GM18517 (cell line): ENCODE measurements at regions not wholly inside any gene's neighbourhood (a gene's known extent, or its start where the extent isn't known, plus 50 kb on each side); places are given as distances from the start of the nearest gene placed in this dataset.
"Not testable (repeated sequence)": the region's sequence is repeated elsewhere in the genome, so short reads cannot be mapped to it uniquely, and the experiment has no call there.

Experiments used
- ATAC-seq: cut with Tn5 transposase; IDR thresholded peaks from one replicate; pipeline ENCODE4 v1.9.1; 2021; ENCODE audit warnings: mild to moderate bottlenecking, moderate library complexity; ENCODE audit not compliant: unreplicated experiment

GRCh38 chr5:100641833-100642232 lies 106.7 kb downstream of the FAM174A start:
- ATAC-seq = no peak

DNA sequence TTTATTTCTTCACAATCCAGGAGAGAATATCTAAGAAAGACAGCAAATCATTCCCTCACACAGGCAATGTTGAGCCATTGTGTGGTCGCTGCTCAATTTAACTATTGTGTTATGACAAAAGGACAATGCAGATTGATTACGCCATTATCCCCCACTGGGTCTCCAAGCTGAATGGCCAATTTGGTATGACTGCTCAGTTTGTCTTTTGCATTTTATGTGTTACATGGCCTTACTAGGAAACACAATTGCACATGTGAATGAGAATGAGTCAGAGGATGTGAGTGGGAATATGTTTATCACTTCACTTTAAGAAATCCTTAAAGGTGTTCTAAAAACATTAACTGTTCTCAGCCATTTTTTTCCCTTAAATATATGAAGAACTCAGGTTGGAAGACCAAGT lies 108.3 kb downstream of the FAM174A start:
- ATAC-seq = no peak

GRCh38 chr5:100644185-100644584 lies 109.0 kb downstream of the FAM174A start:
- no peak for ATAC-seq

DNA sequence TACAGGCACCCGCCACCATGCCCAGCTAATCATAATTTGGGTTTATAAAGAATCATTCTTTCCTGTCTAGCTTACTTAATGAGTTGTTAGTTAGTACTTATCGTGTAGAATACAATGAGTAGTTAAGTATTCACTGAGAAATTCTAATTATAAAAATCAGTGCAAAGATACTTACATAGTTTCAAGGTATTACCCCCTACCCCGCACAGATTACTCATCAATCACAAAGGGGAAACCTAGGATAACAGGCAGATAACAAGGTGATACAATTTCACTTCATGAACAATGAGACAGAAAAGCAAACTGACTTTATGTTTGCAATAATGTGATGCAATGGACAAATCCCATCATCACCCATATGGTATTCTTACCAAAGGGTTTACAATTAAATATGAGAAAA lies 109.6 kb downstream of the FAM174A start:
- ATAC-seq = no peak

DNA sequence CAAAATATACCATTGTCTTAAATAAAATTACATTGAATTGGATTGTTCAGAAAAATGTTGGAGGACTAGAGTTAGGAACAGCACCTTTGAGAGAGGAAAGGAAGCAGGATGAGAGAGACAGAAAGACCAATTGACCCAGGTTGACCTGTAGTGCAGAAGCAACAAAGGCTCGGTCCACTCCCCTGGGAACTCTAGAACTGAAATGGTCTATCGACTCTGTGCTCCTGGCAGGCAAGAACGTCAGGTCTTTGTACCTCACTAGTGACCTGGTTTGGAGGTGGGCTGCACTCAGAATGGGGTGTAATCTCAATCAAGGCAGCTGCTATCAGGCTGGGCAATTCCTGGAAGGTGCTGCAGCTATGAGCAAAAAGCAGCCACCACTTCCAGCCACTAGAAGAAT lies 110.8 kb downstream of the FAM174A start:
- no peak for ATAC-seq

- ATAC-seq = no peak
These were observed 111.5 kb downstream of the FAM174A start for GRCh38 chr5:100646691-100647090.

GRCh38 chr5:100647461-100648230 lies 112.5 kb downstream of the FAM174A start:
- ATAC-seq = peak; percentile 45

DNA sequence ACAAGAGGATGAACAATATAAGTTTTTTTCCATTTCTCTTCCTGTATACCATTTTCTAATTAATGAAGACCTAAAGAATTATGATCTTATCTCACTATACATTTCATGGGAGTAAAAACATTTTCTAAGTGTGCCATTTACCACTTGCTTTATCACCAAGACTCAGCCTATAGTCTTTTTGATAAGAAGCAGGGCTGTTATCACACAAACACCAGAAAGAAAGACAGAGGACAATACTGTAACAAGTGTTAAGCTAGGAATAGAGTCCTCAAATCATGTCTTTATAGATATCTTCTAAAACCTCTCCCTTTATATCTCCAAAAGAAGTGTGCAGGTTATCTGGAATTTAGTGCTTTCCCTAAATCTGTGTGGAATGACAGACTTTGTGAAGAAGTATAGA lies 119.7 kb downstream of the FAM174A start:
- no peak for ATAC-seq

- ATAC-seq = not testable (repeated sequence)
These were observed 121.6 kb downstream of the FAM174A start for GRCh38 chr5:100656771-100657170.

- ATAC-seq = no peak
These were observed 124.1 kb downstream of the FAM174A start for GRCh38 chr5:100659080-100659795.

DNA sequence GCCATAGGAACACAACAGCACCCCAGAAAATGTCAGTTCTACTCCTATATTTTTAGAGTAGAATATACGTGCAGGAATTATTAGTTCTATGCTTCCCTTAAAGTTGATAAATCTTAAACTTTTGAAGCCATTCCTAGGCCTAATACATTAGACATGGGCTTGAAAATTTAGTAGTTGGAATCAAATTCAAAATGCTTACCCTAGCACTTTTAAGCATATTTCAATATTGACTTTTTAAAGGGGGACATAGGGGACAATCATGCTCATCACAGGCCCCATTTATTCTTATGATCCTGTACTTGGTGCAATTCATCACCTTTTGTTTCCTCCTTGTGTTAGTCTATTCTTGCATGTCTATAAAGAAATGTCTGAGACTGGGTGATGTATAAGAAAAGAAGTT lies 129.0 kb downstream of the FAM174A start:
- no peak for ATAC-seq

- no peak for ATAC-seq
These were observed 132.0 kb downstream of the FAM174A start for GRCh38 chr5:100667161-100667630.

GRCh38 chr5:100668511-100668910 lies 133.3 kb downstream of the FAM174A start:
- ATAC-seq = no peak

DNA sequence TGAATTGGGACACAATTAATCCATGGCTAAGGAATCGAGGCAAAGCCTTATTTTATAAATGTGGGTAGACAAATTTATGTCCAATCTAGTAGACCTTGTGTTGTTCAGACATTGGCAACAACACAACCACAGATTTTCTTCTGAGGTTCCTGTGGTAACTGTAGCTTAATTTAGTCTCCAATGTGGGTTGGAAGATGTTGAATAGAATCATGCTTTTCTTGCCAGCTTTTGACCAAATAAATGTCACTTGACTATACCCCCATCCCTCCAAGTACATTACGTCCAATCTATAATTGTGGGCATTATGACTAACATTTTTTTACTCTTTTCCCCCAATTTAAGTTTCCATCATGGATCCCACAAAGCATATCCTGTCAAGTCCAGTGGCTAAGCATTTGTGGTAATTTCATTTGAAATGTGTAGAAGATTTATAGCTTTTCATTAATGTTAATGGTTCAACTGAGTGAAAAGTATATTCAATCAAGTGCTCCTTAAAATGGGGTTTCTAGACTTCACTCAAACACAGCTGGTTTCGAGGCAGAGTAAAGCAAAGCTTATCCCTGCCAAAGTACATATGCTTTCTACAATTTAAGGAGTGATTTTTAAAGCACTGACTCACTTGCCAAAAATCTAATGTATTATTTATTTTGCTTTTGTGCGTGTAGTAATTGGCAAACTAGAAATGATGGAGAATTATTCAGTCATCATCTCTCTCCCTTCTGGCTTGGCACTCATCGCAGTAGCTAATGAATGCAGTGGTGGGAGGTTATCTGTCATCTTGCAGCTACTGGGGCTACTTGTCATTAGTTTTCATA lies 141.8 kb downstream of the FAM174A start:
- no peak for ATAC-seq

DNA sequence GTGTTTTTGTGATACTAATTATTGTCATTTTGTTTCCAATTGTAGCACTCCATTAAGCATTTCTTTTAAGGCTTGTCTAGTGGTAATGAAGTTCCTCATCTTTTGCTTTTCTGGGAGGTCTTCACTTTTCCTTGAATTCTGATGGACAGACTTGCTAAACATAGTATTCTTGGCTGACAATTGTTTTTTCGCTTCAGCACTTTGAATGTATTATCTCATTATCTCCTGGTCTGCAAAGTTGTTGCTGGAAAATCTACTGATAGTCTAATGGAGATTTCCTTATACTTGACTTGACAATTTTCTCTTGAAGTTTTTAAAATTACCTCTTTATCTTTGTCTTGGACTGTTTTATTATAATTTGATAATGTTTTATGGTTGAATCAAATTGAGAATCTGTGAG lies 147.5 kb downstream of the FAM174A start:
- no peak for ATAC-seq

GRCh38 chr5:100683881-100684280 lies 148.7 kb downstream of the FAM174A start:
- no peak for ATAC-seq

GRCh38 chr5:100685122-100685521 lies 149.9 kb downstream of the FAM174A start:
- not testable (repeated sequence) for ATAC-seq

- ATAC-seq = not testable (repeated sequence)
These were observed 153.7 kb downstream of the FAM174A start for GRCh38 chr5:100688834-100689233.

DNA sequence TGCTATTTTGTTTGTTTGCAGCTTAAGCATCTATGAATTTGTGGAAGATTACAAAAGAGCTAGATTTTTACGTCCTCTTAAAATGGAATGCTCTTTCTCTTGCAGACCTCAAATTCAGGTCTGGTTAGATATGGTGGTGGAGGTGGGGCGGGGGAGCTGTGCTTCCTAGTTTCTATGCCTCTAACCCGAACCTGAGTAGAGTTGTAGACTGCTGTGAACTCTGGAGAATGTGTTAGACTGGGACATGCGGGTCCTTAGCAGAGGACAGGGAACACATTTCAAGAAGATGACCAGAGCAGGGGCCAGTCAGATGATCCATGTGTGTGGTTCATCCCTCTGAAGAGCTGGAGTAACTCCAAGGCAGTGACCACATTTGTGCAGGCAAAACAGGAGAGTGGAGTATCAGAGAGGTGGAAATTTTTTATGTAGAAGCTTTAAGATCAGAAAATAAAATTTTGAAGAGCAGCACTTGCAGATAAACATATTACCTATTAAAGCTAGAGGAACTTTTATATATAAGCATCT lies 154.9 kb downstream of the FAM174A start:
- no peak for ATAC-seq

DNA sequence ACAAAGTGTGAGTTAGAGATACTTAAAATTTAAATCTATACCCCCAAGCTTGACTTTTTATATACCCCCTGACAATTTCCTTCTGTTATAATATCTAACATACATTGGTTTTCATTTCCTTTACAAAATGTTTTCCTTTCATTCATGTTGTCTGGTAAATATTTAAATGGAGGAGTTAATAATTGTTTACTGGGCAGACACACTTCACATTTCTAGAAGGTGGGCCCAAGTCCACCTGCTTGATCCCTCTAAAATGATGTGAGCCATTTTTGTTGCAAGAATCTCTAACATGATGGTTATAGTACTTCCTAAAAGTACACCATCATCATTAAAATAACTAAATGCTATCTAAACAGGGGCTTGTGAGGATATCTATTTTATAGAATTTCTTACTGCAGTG lies 155.9 kb downstream of the FAM174A start:
- ATAC-seq = no peak

GRCh38 chr5:100691548-100691947 lies 156.4 kb downstream of the FAM174A start:
- ATAC-seq = no peak
